ENCODE measurements at regions not wholly inside any gene's neighbourhood (a gene's known extent, or its start where the extent isn't known, plus 50 kb on each side); places are given as distances from the start of the nearest gene placed in this dataset.

DNA sequence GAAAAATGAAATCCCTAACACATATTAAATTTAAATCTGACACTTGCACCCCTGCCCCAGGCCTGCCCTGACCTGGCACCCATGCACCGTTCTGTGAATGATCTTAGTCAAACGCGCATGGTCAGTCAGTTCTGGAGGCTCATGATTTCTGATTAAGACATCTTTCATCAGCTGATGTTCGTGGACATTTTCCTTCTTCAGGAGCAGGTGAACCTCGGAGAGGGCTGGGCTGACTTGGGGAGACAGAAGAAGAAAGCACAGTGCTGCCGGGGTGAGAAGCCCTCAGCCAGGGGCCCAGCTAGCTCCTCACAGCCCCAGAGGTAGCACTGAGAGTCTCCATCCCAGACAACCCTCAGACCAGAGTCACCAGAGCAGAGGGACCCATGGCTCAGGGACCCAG, 134.5 kb upstream of the AJAP1 start:
- no peak overlapping the region for H3K4me3 ChIP-seq (ENCODE audit: low read depth, low read length)
- TF ChIP-seq, protein P1, sequence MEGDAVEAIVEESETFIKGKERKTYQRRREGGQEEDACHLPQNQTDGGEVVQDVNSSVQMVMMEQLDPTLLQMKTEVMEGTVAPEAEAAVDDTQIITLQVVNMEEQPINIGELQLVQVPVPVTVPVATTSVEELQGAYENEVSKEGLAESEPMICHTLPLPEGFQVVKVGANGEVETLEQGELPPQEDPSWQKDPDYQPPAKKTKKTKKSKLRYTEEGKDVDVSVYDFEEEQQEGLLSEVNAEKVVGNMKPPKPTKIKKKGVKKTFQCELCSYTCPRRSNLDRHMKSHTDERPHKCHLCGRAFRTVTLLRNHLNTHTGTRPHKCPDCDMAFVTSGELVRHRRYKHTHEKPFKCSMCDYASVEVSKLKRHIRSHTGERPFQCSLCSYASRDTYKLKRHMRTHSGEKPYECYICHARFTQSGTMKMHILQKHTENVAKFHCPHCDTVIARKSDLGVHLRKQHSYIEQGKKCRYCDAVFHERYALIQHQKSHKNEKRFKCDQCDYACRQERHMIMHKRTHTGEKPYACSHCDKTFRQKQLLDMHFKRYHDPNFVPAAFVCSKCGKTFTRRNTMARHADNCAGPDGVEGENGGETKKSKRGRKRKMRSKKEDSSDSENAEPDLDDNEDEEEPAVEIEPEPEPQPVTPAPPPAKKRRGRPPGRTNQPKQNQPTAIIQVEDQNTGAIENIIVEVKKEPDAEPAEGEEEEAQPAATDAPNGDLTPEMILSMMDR (IDR thresholded peaks at IDR 0.05; ENCODE audit: low read depth, low read length), result no peak

- H3K4me3 ChIP-seq (ENCODE audit: low read depth, low read length), result no peak overlapping the region
- TF ChIP-seq, protein P1 (IDR thresholded peaks at IDR 0.05; ENCODE audit: low read depth, low read length), result no peak
These were observed 130.9 kb upstream of the AJAP1 start for GRCh38 chr1:4523551-4523950.

DNA sequence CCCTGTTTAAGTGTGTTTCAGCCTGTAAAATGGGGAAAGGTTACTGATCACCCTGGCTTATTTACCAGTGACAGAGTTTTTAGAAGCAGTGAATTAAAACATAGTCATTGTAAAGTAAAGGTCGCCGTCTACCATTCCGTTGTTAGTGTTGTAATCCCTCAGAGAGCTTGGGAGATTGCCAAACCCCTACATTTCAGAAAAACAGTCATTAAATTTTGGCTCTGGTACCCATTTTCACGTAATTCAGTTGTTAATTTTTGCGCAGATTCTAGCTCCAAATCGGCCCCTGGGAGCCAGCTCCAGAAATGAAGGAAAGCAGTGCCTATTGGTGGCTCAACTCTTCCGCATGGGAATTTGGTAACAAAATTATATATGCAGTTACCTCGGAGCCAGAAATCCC, 127.7 kb upstream of the AJAP1 start:
- H3K4me3 ChIP-seq (ENCODE audit: low read depth, low read length), result no peak overlapping the region
- TF ChIP-seq, protein P1 (IDR thresholded peaks at IDR 0.05; ENCODE audit: low read depth, low read length), result no peak

- TF ChIP-seq, protein P1 (IDR thresholded peaks at IDR 0.05; ENCODE audit: low read depth, low read length), result no peak
- H3K4me3 ChIP-seq (ENCODE audit: low read depth, low read length), result no peak overlapping the region
These were observed 126.6 kb upstream of the AJAP1 start for GRCh38 chr1:4527819-4528218.

- no peak overlapping the region for H3K4me3 ChIP-seq (ENCODE audit: low read depth, low read length)
- TF ChIP-seq, protein P1 (IDR thresholded peaks at IDR 0.05; ENCODE audit: low read depth, low read length), result no peak
These were observed 125.8 kb upstream of the AJAP1 start for GRCh38 chr1:4528590-4528989.

DNA sequence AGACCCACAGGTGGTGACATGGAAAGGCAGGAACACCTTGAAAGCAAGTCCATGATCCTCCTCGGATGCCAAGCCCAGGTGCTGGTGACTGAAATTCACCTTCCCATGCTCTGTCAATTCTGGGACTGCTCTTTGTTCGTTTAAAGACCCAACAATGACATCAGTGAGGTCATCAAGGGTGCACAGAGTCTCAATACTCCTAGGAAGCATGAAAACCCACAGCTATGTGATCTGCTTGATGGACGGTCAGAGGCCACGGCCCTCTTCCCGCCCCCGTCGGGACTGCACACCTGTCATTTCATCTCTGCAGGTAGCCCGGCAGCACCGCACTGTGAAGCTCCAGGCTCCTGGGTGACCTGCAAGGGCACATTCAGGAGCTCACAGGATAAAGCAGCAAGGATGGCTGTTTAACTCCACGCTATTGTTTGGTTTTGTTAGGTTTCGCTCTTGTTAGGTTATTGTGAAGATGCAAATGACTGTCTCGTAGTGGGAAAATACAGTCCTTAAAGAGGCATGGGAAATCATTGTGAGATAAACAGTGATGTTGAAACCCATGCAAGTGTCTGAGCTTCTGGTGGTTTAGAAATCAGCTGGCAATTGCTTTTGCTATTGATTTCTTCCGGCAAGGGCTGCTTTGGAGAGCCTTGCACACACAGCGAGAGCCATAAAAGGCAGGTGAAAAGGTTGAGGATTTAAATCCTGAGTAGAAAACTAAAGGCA, 124.8 kb upstream of the AJAP1 start:
- H3K4me3 ChIP-seq (ENCODE audit: low read depth, low read length), result no peak overlapping the region

DNA sequence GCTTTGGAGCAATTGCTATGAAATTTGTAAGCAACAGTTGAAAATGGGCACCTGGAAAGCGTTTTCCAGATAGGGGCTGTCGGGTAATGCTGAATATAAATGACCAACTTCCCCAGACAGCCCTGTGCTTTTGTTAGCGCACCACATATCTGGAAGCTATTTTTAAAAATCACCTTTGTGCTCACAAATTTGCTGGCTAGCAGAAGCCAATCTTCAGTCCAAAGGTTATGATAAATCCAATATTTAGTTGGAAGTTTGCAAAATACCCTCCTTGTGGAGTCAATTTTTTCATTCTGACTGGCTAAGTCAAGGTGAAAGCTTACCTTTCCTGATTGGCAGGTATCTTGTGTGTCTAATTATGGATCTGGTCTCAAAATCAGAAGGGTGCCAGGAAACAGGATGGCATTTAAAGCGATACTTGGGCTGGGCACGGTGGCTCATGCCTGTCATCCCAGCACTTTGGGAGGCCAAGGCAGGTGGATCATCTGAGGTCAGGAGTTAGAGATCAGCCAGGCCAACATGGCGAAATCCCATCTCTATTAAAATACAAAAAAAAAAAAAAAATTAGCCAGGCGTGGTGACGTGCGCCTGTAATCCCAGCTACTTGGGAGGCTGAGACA, 124.1 kb upstream of the AJAP1 start:
- TF ChIP-seq, protein P1 (IDR thresholded peaks at IDR 0.05; ENCODE audit: low read depth, low read length), result no peak

More for the DNA sequence above, 124.8 kb upstream of the AJAP1 start:
- TF ChIP-seq, protein P1 (IDR thresholded peaks at IDR 0.05; ENCODE audit: low read depth, low read length), result no peak

More for the DNA sequence above, 124.1 kb upstream of the AJAP1 start:
- no peak overlapping the region for H3K4me3 ChIP-seq (ENCODE audit: low read depth, low read length)
